ENCODE measurements at regions not wholly inside any gene's neighbourhood (a gene's known extent, or its start where the extent isn't known, plus 50 kb on each side); places are given as distances from the start of the nearest gene placed in this dataset.

GRCh38 chr6:16985513-16986284 is 116.2 kb upstream of the STMND1 start:
- H3K9ac ChIP-seq (ENCODE audit: low read length), result no peak overlapping the region
- H3K4me3 ChIP-seq (ENCODE audit: low read length), result peak overlapping the region; percentile 11
- no peaks in the 10 kb centered on the region for H3K27me3 ChIP-seq (ENCODE audit: control insufficient read depth, insufficient read depth, low read length)
- H3K27ac ChIP-seq (ENCODE audit: low read depth, low read length), result peak overlapping the region; percentile 59
- peaks cover 8% of the 10 kb centered on the region for H3K4me1 ChIP-seq (ENCODE audit: control insufficient read depth, insufficient read depth, low read length)
- no peaks in the 10 kb centered on the region for H3K36me3 ChIP-seq (ENCODE audit: control insufficient read depth, insufficient read depth, low read length)

GRCh38 chr6:16982807-16983206 is 119.0 kb upstream of the STMND1 start:
- no peak overlapping the region for H3K4me3 ChIP-seq (ENCODE audit: low read length)
- H3K27ac ChIP-seq (ENCODE audit: low read depth, low read length), result no peak overlapping the region
- no peaks in the 10 kb centered on the region for H3K36me3 ChIP-seq (ENCODE audit: control insufficient read depth, insufficient read depth, low read length)
- H3K27me3 ChIP-seq (ENCODE audit: control insufficient read depth, insufficient read depth, low read length), result no peaks in the 10 kb centered on the region
- H3K4me1 ChIP-seq (ENCODE audit: control insufficient read depth, insufficient read depth, low read length), result peaks cover 8% of the 10 kb centered on the region
- H3K9ac ChIP-seq (ENCODE audit: low read length), result no peak overlapping the region

- Histone ChIP-seq H3K4me3 (ENCODE audit: low read length) (no peak overlapping the region), H3K4me1 (ENCODE audit: control insufficient read depth, insufficient read depth, low read length) (no peaks in the 10 kb centered on the region), H3K27me3 (ENCODE audit: control insufficient read depth, insufficient read depth, low read length) (no peaks in the 10 kb centered on the region), H3K9ac (ENCODE audit: low read length) (no peak overlapping the region), H3K36me3 (ENCODE audit: control insufficient read depth, insufficient read depth, low read length) (no peaks in the 10 kb centered on the region), H3K27ac (ENCODE audit: low read depth, low read length) (no peak overlapping the region)
These were observed 122.0 kb upstream of the STMND1 start for GRCh38 chr6:16979677-16980370.

GRCh38 chr6:16978686-16979085 is 123.2 kb upstream of the STMND1 start:
- no peaks in the 10 kb centered on the region for H3K27me3 ChIP-seq (ENCODE audit: control insufficient read depth, insufficient read depth, low read length)
- no peaks in the 10 kb centered on the region for H3K4me1 ChIP-seq (ENCODE audit: control insufficient read depth, insufficient read depth, low read length)
- no peak overlapping the region for H3K27ac ChIP-seq (ENCODE audit: low read depth, low read length)
- H3K4me3 ChIP-seq (ENCODE audit: low read length), result no peak overlapping the region
- H3K36me3 ChIP-seq (ENCODE audit: control insufficient read depth, insufficient read depth, low read length), result no peaks in the 10 kb centered on the region
- no peak overlapping the region for H3K9ac ChIP-seq (ENCODE audit: low read length)

- no peaks in the 10 kb centered on the region for H3K36me3 ChIP-seq (ENCODE audit: control insufficient read depth, insufficient read depth, low read length)
- H3K4me1 ChIP-seq (ENCODE audit: control insufficient read depth, insufficient read depth, low read length), result no peaks in the 10 kb centered on the region
- H3K4me3 ChIP-seq (ENCODE audit: low read length), result no peak overlapping the region
- H3K27ac ChIP-seq (ENCODE audit: low read depth, low read length), result no peak overlapping the region
- H3K9ac ChIP-seq (ENCODE audit: low read length), result no peak overlapping the region
- H3K27me3 ChIP-seq (ENCODE audit: control insufficient read depth, insufficient read depth, low read length), result no peaks in the 10 kb centered on the region
These were observed 125.3 kb upstream of the STMND1 start for GRCh38 chr6:16976385-16977183.

- H3K4me3 ChIP-seq (ENCODE audit: low read length), result no peak overlapping the region
- H3K9ac ChIP-seq (ENCODE audit: low read length), result no peak overlapping the region
- no peaks in the 10 kb centered on the region for H3K4me1 ChIP-seq (ENCODE audit: control insufficient read depth, insufficient read depth, low read length)
- no peaks in the 10 kb centered on the region for H3K36me3 ChIP-seq (ENCODE audit: control insufficient read depth, insufficient read depth, low read length)
- no peak overlapping the region for H3K27ac ChIP-seq (ENCODE audit: low read depth, low read length)
- no peaks in the 10 kb centered on the region for H3K27me3 ChIP-seq (ENCODE audit: control insufficient read depth, insufficient read depth, low read length)
These were observed 127.0 kb upstream of the STMND1 start for GRCh38 chr6:16974704-16975359.

- Histone ChIP-seq H3K27ac (ENCODE audit: low read depth, low read length) (no peak overlapping the region), H3K36me3 (ENCODE audit: control insufficient read depth, insufficient read depth, low read length) (no peaks in the 10 kb centered on the region), H3K27me3 (ENCODE audit: control insufficient read depth, insufficient read depth, low read length) (no peaks in the 10 kb centered on the region), H3K4me1 (ENCODE audit: control insufficient read depth, insufficient read depth, low read length) (no peaks in the 10 kb centered on the region), H3K4me3 (ENCODE audit: low read length) (no peak overlapping the region), H3K9ac (ENCODE audit: low read length) (no peak overlapping the region)
These were observed 127.5 kb upstream of the STMND1 start for GRCh38 chr6:16974387-16974673.

GRCh38 chr6:16973545-16974386 is 128.1 kb upstream of the STMND1 start:
- H3K36me3 ChIP-seq (ENCODE audit: control insufficient read depth, insufficient read depth, low read length), result no peaks in the 10 kb centered on the region
- H3K27me3 ChIP-seq (ENCODE audit: control insufficient read depth, insufficient read depth, low read length), result no peaks in the 10 kb centered on the region
- H3K9ac ChIP-seq (ENCODE audit: low read length), result no peak overlapping the region
- no peak overlapping the region for H3K27ac ChIP-seq (ENCODE audit: low read depth, low read length)
- no peak overlapping the region for H3K4me3 ChIP-seq (ENCODE audit: low read length)
- no peaks in the 10 kb centered on the region for H3K4me1 ChIP-seq (ENCODE audit: control insufficient read depth, insufficient read depth, low read length)

GRCh38 chr6:16973051-16973450 is 128.8 kb upstream of the STMND1 start:
- Histone ChIP-seq H3K4me3 (ENCODE audit: low read length) (no peak overlapping the region), H3K9ac (ENCODE audit: low read length) (no peak overlapping the region), H3K27me3 (ENCODE audit: control insufficient read depth, insufficient read depth, low read length) (no peaks in the 10 kb centered on the region), H3K27ac (ENCODE audit: low read depth, low read length) (no peak overlapping the region), H3K36me3 (ENCODE audit: control insufficient read depth, insufficient read depth, low read length) (no peaks in the 10 kb centered on the region), H3K4me1 (ENCODE audit: control insufficient read depth, insufficient read depth, low read length) (no peaks in the 10 kb centered on the region)

GRCh38 chr6:16972535-16972934 is 129.3 kb upstream of the STMND1 start:
- Histone ChIP-seq H3K27ac (ENCODE audit: low read depth, low read length) (no peak overlapping the region), H3K36me3 (ENCODE audit: control insufficient read depth, insufficient read depth, low read length) (no peaks in the 10 kb centered on the region), H3K4me3 (ENCODE audit: low read length) (no peak overlapping the region), H3K27me3 (ENCODE audit: control insufficient read depth, insufficient read depth, low read length) (no peaks in the 10 kb centered on the region), H3K9ac (ENCODE audit: low read length) (no peak overlapping the region), H3K4me1 (ENCODE audit: control insufficient read depth, insufficient read depth, low read length) (no peaks in the 10 kb centered on the region)

- Histone ChIP-seq H3K4me3 (ENCODE audit: low read length) (no peak overlapping the region), H3K9ac (ENCODE audit: low read length) (no peak overlapping the region), H3K27ac (ENCODE audit: low read depth, low read length) (no peak overlapping the region)
These were observed 131.9 kb upstream of the STMND1 start for GRCh38 chr6:16969699-16970655.

More at GRCh38 chr6:16969699-16970655, 131.9 kb upstream of the STMND1 start:
- H3K36me3 ChIP-seq (ENCODE audit: control insufficient read depth, insufficient read depth, low read length), result no peaks in the 10 kb centered on the region
- no peaks in the 10 kb centered on the region for H3K27me3 ChIP-seq (ENCODE audit: control insufficient read depth, insufficient read depth, low read length)
- no peaks in the 10 kb centered on the region for H3K4me1 ChIP-seq (ENCODE audit: control insufficient read depth, insufficient read depth, low read length)
